ENCODE measurements at regions not wholly inside any gene's neighbourhood (a gene's known extent, or its start where the extent isn't known, plus 50 kb on each side); places are given as distances from the start of the nearest gene placed in this dataset.

DNA sequence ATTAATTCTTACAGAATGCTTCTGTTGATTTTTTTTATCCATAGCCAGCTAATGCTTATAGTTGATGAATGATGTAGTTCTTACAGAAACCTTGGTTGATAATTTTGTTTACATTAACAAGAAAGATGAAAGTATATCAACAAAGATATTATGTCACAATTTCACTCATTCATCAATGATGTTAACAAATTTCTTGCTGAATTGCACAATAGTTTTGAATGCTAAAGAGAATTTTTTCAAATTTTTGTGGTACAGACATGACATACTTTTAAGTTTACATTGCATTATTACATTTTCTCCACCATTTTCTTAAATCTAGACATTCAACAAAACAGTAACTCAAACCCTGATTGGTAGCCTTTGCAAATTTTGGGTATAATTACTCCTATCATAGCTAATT, 236.3 kb downstream of the FOXD2 start:
- TF ChIP-seq CTCF (IDR thresholded peaks at IDR 0.05; ENCODE audit: low read depth, low read length): no peak
- no peak for DNase-seq (ENCODE audit: extremely low read depth, low read depth)

GRCh38 chr1:47675047-47675675, 237.3 kb downstream of the FOXD2 start:
- no peak for TF ChIP-seq CTCF (IDR thresholded peaks at IDR 0.05; ENCODE audit: low read depth, low read length)
- DNase-seq (ENCODE audit: extremely low read depth, low read depth): no peak

GRCh38 chr1:47675721-47676120, 237.9 kb downstream of the FOXD2 start:
- DNase-seq (ENCODE audit: extremely low read depth, low read depth): no peak
- no peak for TF ChIP-seq CTCF (IDR thresholded peaks at IDR 0.05; ENCODE audit: low read depth, low read length)

GRCh38 chr1:47676311-47677054, 238.6 kb downstream of the FOXD2 start:
- no peak for DNase-seq (ENCODE audit: extremely low read depth, low read depth)
- TF ChIP-seq CTCF (IDR thresholded peaks at IDR 0.05; ENCODE audit: low read depth, low read length): no peak

GRCh38 chr1:47677241-47677940, 239.5 kb downstream of the FOXD2 start:
- TF ChIP-seq CTCF (IDR thresholded peaks at IDR 0.05; ENCODE audit: low read depth, low read length): no peak
- DNase-seq (ENCODE audit: extremely low read depth, low read depth): no peak

GRCh38 chr1:47678464-47678980, 240.7 kb downstream of the FOXD2 start:
- DNase-seq (ENCODE audit: extremely low read depth, low read depth): no peak
- no peak for TF ChIP-seq CTCF (IDR thresholded peaks at IDR 0.05; ENCODE audit: low read depth, low read length)

Measured in AG09319 (cell line).